H54 (cell line): ENCODE measurements at regions not wholly inside any gene's neighbourhood (a gene's known extent, or its start where the extent isn't known, plus 50 kb on each side); places are given as distances from the start of the nearest gene placed in this dataset.

Experiments used
- DNase-seq: peaks from one replicate; pipeline ENCODE4 v3.0.0; 2011; ENCODE audit warnings: low spot score, mixed read lengths; ENCODE audit not compliant: insufficient read length
- FAIRE-seq: peaks from 3 replicates; lab custom pipeline; 2011; peaks lifted over from hg19 to GRCh38; lab: Jason Lieb, UNC
- POLR2A ChIP-seq: IDR thresholded peaks from 2 replicates; pipeline ENCODE4 v1.6.1; 2011; ENCODE audit warnings: low read depth, mild to moderate bottlenecking, low read length

- FAIRE-seq (no peak), DNase-seq (no peak)
- no peak for TF ChIP-seq POLR2A
Measured at GRCh38 chr2:239589270-239589825, 188.5 kb upstream of the HDAC4 start.

DNA sequence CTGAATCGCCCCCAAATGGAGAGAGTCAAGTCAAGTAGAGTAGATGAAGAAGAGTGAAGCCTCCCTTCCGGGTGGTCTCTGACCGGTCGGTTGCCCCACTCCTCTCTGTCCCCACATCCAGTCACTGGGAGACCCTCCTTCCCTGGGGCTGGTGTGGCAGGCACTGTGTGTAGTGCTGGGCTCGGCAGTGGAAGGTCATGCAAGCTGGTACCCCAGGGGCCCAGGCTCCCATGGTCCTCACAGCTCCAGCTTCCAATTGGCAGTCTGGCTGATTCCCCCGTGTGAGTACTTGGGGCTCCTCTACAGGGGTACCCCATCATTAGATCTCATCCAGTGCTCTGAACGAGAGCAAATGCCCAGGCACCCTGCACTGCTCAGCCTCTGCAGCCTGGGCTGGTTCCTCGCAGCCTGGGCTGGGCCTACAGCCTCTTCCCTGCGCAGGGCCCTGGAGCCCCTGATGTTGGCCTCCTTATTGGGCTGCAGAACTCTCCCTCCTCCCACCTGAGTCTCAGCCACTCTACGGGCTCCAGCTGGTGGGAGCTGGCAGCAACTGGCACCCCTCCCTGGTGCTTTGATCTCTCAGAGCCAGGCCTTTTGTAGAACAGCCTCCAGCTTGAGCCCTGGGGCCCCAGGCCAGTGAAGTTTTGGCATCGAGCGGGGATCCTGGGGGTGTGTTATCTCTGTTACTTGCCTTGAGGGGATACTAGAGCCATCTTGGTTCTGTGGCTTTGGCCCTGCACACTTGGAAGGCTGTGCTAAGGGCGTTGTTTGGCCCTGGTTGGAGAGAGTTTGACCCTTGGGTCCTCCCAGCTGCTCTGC lies 187.8 kb upstream of the HDAC4 start:
- DNase-seq: no peak
- TF ChIP-seq POLR2A: no peak
- no peak for FAIRE-seq

DNA sequence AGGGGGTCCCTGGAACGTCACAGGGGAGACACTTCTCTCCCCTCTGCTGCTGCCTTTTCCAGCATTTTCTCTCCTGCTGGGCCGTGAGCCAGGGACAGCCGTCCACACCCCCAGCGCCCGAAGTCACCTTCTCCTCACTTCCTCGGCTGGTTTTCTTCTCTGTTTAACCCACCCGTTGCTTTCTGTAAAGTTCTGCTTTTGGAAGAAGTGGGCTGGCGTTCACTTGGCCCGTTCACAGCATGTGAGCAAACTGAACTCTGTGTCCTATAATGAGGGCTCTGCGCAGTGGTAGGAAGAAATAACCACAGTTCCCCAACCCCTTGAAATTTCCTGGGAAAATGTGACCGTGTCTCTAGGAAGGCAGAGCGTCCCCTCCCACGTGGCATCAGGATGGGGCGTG lies 187.0 kb upstream of the HDAC4 start:
- no peak for DNase-seq
- no peak for FAIRE-seq
- TF ChIP-seq POLR2A: no peak

- FAIRE-seq: no peak
- DNase-seq: no peak
- TF ChIP-seq POLR2A: no peak
Measured at GRCh38 chr2:239587311-239587731, 186.5 kb upstream of the HDAC4 start.

GRCh38 chr2:239586651-239587310 lies 186.0 kb upstream of the HDAC4 start:
- DNase-seq (no peak), FAIRE-seq (no peak)
- no peak for TF ChIP-seq POLR2A

DNA sequence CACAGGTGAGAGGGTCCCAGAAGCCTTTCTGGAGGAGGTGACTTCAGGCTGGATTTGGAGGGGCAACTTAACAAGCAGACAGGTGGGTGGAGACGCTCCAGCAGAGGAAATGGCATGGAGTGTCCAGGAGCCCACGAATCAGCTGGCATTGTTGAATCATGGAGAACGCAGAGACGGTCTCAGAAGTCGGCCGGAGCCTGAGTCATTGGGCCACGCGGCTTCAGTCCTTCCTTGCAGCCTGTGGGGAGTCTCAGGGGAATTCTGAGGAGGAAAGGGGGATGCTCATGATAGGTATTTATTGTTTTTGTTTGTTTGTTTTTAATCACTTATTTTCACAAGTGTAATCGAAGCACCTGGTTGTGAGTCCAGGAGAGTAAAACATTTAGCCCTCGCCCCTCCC lies 184.6 kb upstream of the HDAC4 start:
- TF ChIP-seq POLR2A: no peak
- no peak for FAIRE-seq
- DNase-seq: peak; percentile 19

- TF ChIP-seq POLR2A: no peak
- DNase-seq (no peak), FAIRE-seq (no peak)
Measured at GRCh38 chr2:239584986-239585385, 184.2 kb upstream of the HDAC4 start.

DNA sequence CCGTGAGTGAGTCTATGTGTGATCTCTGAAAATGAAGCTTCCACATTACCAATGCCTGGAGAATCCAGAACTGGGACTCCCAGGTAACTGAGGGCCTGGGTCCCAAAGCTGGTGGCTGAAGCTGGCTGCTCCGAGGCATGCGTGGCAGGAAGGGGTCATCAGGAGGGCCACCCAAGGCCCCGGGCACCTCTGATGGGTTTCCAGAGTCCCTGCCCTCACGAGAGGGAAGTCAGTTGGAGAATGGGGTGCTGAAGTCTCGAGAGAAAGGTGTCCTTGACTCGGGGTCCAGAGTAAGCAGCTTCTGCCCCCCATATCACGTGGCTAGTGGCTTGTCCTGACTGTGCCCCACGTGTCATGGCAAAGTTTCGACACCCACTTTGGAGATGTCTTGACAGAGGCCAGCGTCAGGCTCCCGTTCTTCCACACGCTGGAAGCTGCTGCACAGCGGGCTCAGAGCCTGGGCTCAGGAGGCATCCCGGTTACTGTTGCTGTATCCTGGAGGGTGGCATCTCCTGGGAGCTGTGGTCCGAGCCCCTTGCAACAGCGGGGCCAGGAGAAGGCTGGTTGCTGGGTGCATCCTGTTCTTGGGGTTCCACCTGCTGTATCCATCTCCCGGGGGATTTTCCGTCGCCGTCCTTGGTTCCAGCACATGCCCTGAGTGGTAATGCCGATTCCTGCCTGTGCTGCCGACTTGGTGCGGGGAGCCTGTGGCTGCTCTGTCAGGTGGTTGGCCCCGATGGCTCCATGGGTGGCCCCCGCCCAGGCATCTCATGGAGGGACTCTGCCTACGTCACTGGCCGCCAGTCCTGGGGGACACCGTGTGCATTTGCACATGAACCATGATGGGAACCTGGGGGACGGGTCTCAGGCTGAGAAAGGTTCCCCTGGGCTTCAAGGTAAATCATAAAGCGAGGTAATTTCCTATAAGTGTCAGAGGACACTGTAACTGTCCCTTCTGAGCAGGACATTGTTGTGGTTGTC lies 183.3 kb upstream of the HDAC4 start:
- no peak for TF ChIP-seq POLR2A
- DNase-seq (no peak), FAIRE-seq (no peak)

- TF ChIP-seq POLR2A: no peak
- no peak for DNase-seq
- no peak for FAIRE-seq
Measured at GRCh38 chr2:239583171-239583878, 182.5 kb upstream of the HDAC4 start.

GRCh38 chr2:239582476-239582875 lies 181.7 kb upstream of the HDAC4 start:
- no peak for FAIRE-seq
- TF ChIP-seq POLR2A: no peak
- DNase-seq: no peak

DNA sequence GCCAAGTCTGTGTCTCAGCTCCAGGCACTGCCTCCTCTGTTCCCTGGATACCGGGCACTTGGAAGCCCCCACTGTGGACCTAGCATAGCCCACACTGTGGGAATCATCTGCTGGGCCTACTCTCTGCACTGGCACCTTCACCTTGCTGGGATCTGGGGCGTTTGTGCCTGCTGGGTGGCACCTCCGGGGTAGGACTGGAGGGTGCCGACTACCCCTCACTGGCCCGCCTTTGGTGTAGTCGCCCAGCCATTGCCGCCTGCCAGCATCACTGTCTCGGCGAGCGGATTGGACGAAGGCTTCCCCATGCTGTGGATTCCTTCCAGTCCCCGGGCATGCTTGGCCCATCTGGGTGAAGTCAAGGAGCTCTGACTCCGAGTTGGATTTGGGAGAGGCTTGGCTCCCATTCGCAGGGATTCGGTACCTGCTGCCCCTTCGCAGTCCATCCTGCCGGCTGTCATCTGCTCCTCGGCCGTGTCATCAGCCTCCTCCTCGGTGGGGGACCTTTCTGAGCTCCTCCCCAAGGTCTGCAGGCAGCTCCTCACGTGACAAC lies 180.6 kb upstream of the HDAC4 start:
- no peak for FAIRE-seq
- DNase-seq: no peak
- no peak for TF ChIP-seq POLR2A

DNA sequence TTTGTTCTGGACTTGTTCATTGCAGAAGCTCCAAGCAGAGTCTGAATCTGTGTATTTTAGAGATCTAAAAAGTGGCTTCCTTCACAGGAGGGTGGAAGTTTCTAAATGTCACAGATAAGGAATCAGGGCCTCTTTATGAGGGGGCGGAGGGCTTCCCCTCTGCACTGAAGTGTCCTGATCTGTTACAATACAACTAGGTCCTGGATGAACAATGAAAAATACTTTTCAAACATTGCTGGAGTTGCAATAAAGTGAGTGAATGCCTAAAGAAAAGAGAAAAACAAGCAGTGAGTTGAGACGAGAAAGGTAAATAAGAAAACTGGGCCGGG lies 179.3 kb upstream of the HDAC4 start:
- DNase-seq: no peak
- no peak for FAIRE-seq
- no peak for TF ChIP-seq POLR2A
